T-cell (primary cell): ENCODE measurements at regions not wholly inside any gene's neighbourhood (a gene's known extent, or its start where the extent isn't known, plus 50 kb on each side); places are given as distances from the start of the nearest gene placed in this dataset.
A peak's percentile ranks its signal among the peaks of the same experiment; 100 is the strongest.

Experiments used
- ATAC-seq, 4 experiments: fragments of 200-7000 bp in 3 of 4; fragments of 150-1000 bp in 1 of 4; cut with Tn5 transposase; replicated peaks in 1 of 4; 1 replicate in 3 of 4; 2 replicates in 1 of 4; pipeline ENCODE4 v1.10.0; 2021; ENCODE audit warnings: moderate library complexity in 3 of 4, mild to moderate bottlenecking in 2 of 4, moderate number of reproducible peaks in 1 of 4
- CTCF ChIA-PET, 2 donors: fragments of 300-600 bp; sonication (Branson Sonifier 250); formaldehyde crosslinking; loops; one replicate each; lab custom pipeline; 2022; ENCODE audit warnings: antibody characterized with exemption in 2 of 2; lab: Charles Lee
- POLR2A ChIA-PET, 2 donors: fragments of 300-600 bp; sonication (Branson Sonifier 250); formaldehyde crosslinking; loops; one replicate each; lab custom pipeline; 2022; ENCODE audit warnings: antibody characterized with exemption in 2 of 2; lab: Charles Lee
- DNase-seq, 35 experiments: peaks; one replicate each; pipeline versions ENCODE4 v3.0.0 to v3.0.0-alpha.2; 2013 to 2023
- H3K27ac ChIP-seq: one replicate; pipeline ENCODE4 v1.5.1; 2013; ENCODE audit warnings: low read length
- H3K27me3 ChIP-seq, 2 experiments: replicated peaks in 1 of 2; 1 replicate in 1 of 2; 2 replicates in 1 of 2; pipeline versions ENCODE4 v1.6.1 to v1.7.0; 2013; ENCODE audit warnings: low read length in 1 of 2, mixed read lengths in 1 of 2; ENCODE audit not compliant: control insufficient read depth in 2 of 2, insufficient read depth in 2 of 2; ENCODE audit errors: extremely low read depth in 1 of 2
- H3K36me3 ChIP-seq, 2 donors: 1 replicate in 1 of 2; 2 replicates in 1 of 2; pipeline versions ENCODE4 v1.6.1 to v1.7.0; 2013; ENCODE audit warnings: low read length in 1 of 2; ENCODE audit not compliant: control insufficient read depth in 2 of 2, insufficient read depth in 1 of 2; ENCODE audit errors: extremely low read depth in 1 of 2
- H3K4me1 ChIP-seq, 2 experiments: 1 replicate in 1 of 2; 2 replicates in 1 of 2; pipeline versions ENCODE4 v1.6.1 to v1.7.0; 2013; ENCODE audit warnings: low read length in 2 of 2, mixed read lengths in 1 of 2; ENCODE audit not compliant: insufficient read depth in 2 of 2, control insufficient read depth in 1 of 2; ENCODE audit errors: extremely low read depth in 1 of 2
- H3K4me3 ChIP-seq, 2 donors: 1 replicate in 1 of 2; 2 replicates in 1 of 2; pipeline versions ENCODE4 v1.5.1 to v1.7.0; 2013; ENCODE audit warnings: mild to moderate bottlenecking in 2 of 2, low read length in 1 of 2, moderate library complexity in 1 of 2; ENCODE audit not compliant: control insufficient read depth in 1 of 2; ENCODE audit errors: extremely low read depth in 1 of 2
- H3K9me3 ChIP-seq: 2 replicates; pipeline ENCODE4 v1.7.0; 2013
- H3K27ac Mint-ChIP-seq, 2 donors: one replicate each; pipeline ENCODE4 v1.8.0; 2020 to 2021; ENCODE audit warnings: mild to moderate bottlenecking in 2 of 2, mixed read lengths in 2 of 2
- H3K27me3 Mint-ChIP-seq, 2 donors: one replicate each; pipeline ENCODE4 v1.8.0; 2021 to 2022; ENCODE audit warnings: mixed read lengths in 2 of 2
- H3K36me3 Mint-ChIP-seq: one replicate; pipeline ENCODE4 v1.8.0; 2021; ENCODE audit warnings: mixed read lengths
- H3K4me1 Mint-ChIP-seq, 3 donors: one replicate each; pipeline ENCODE4 v1.8.0; 2020 to 2022; ENCODE audit warnings: mixed read lengths in 3 of 3, mild to moderate bottlenecking in 1 of 3
- H3K4me3 Mint-ChIP-seq, 3 donors: one replicate each; pipeline ENCODE4 v1.8.0; 2020 to 2022; ENCODE audit warnings: mild to moderate bottlenecking in 3 of 3, mixed read lengths in 3 of 3, moderate library complexity in 3 of 3
- H3K9me3 Mint-ChIP-seq, 3 donors: one replicate each; pipeline ENCODE4 v1.8.0; 2020 to 2022; ENCODE audit warnings: mixed read lengths in 3 of 3
- WGBS: methylation state at CpG from one replicate; pipeline ENCODE4 v1.1.5; 2013; ENCODE audit warnings: missing lambda C conversion rate; ENCODE audit not compliant: insufficient coverage; 5-methylcytosine and 5-hydroxymethylcytosine counted together

DNA sequence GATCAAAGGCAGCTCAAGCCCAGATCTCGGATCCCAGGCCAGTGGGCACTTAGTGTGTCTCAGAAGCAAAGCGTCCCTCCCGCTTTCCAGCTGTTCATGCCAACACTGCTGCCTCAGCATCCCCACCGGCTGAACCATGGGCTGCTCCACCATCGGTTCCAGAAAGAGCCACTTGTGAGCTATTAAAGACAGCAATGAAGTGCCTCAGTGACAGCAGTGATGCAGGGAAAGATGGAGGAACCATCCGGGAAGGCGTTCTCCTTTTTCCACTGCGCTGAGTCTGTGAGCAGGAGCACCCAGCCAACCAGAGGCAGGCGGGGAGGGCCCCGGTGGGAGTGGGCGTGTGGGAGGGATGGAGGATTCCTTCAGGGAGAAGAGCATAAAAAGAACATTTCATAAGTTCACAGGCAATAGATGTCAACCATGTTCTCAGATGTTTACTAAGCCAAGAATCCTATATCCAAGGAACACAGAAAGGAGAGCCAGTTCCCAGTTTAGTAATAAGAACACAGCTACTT, 96.2 kb upstream of the MKI67 start:
- ATAC-seq = no peak
- Mint-ChIP-seq H3K4me3 (peak overlapping the region in 1 of 3 donors; percentile 66), H3K36me3 (no peaks in the 10 kb centered on the region), H3K27me3 (peaks cover 4 to 34% of the 10 kb centered on the region in 2 donors), H3K27ac (no peak overlapping the region), H3K4me1 (peaks cover 0 to 16% (median 10%) of the 10 kb centered on the region in 3 donors), H3K9me3 (peaks cover 0 to 3% (median 0%) of the 10 kb centered on the region in 3 donors)
- Histone ChIP-seq H3K4me3 (no peak overlapping the region), H3K9me3 (no peaks in the 10 kb centered on the region), H3K36me3 (no peaks in the 10 kb centered on the region), H3K4me1 (peaks cover 6% of the 10 kb centered on the region in 2 experiments), H3K27ac (no peak overlapping the region), H3K27me3 (peaks cover 0 to 8% of the 10 kb centered on the region in 2 experiments)
- CTCF ChIA-PET = interaction anchor here in 1 of 2 donors (0.9 kb wide), 1 partner anchor 10 kb away, joined by 3 read pairs; no protein-coding TSS in a partner anchor
- DNase-seq = no peak
- 90% methylated on average over 7 of the region's 11 CpGs for WGBS
- POLR2A ChIA-PET = no interaction called here

DNA sequence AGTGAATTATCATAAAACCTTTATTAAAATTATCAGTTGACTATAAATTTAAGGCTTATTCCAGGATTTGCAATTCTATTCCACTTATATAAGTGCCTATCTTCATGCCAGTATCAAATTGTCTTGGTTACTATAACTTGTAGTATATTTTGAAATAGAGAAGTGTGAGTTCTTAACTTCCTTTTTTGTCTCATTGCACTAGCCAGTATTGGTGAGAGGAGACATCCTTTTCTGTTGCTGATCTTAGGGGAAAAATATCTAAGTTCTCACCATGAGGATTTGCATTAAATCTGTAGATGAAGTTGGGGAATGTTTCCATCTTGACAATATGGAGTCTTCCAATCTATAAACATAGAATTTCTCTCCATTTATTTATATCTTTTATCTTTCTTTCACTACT, 104.2 kb upstream of the MKI67 start:
- Mint-ChIP-seq H3K27me3 (peaks cover 3 to 21% of the 10 kb centered on the region in 2 donors), H3K36me3 (peaks cover 14% of the 10 kb centered on the region), H3K27ac (no peak overlapping the region), H3K9me3 (peaks cover 10 to 13% (median 12%) of the 10 kb centered on the region in 3 donors), H3K4me3 (no peak overlapping the region), H3K4me1 (no peaks in the 10 kb centered on the region)
- Histone ChIP-seq H3K9me3 (no peaks in the 10 kb centered on the region), H3K4me1 (no peaks in the 10 kb centered on the region), H3K36me3 (no peaks in the 10 kb centered on the region), H3K27ac (no peak overlapping the region), H3K4me3 (no peak overlapping the region), H3K27me3 (peaks cover 0 to 11% of the 10 kb centered on the region in 2 experiments)
- ATAC-seq (no peak), DNase-seq (no peak)
- ChIA-PET POLR2A (interaction anchor here in 1 of 2 donors (0.6 kb wide), 1 partner anchor 178 kb away, joined by 7 read pairs; no protein-coding TSS in a partner anchor), CTCF (no interaction called here)

- Mint-ChIP-seq H3K4me3 (no peak overlapping the region), H3K27me3 (peaks cover 3 to 6% of the 10 kb centered on the region in 2 donors), H3K4me1 (no peaks in the 10 kb centered on the region), H3K9me3 (peaks cover 10 to 13% (median 12%) of the 10 kb centered on the region in 3 donors), H3K36me3 (peaks cover 14% of the 10 kb centered on the region), H3K27ac (no peak overlapping the region)
- no peak overlapping the region for H3K27ac ChIP-seq
- no peaks in the 10 kb centered on the region for H3K9me3 ChIP-seq
- no peak for DNase-seq
- ATAC-seq = no peak
- H3K4me3 ChIP-seq = no peak overlapping the region
- peaks cover 0 to 19% of the 10 kb centered on the region in 2 experiments for H3K27me3 ChIP-seq
- WGBS = 83% methylated on average over 2 of the region's 2 CpGs
- H3K4me1 ChIP-seq = no peaks in the 10 kb centered on the region
- no peaks in the 10 kb centered on the region for H3K36me3 ChIP-seq
- POLR2A ChIA-PET = no interaction called here
- CTCF ChIA-PET = no interaction called here
Measured at GRCh38 chr10:128233422-128233821, 107.2 kb upstream of the MKI67 start.

DNA sequence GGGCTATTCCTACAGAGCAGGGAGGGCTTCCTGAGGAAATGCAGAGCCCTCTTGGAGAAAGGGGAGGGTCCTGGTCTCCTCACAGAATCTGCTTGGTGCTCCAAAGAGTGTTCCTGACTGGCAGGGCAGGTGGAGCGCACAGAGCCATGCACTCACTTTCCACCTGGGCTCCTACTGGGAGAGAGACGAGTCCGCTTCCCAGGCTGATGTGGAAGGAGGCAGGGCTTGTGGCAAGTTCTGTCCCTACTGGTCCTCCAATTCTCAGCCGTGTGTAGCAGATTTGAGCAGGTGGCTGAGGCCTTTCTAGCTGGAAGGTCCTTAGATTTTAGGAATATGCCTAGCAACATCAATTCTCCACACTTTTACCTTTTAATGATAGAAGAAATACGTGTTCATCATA, 111.5 kb upstream of the MKI67 start:
- no peak for DNase-seq
- H3K27me3 Mint-ChIP-seq = peaks cover 0 to 3% of the 10 kb centered on the region in 2 donors

DNA sequence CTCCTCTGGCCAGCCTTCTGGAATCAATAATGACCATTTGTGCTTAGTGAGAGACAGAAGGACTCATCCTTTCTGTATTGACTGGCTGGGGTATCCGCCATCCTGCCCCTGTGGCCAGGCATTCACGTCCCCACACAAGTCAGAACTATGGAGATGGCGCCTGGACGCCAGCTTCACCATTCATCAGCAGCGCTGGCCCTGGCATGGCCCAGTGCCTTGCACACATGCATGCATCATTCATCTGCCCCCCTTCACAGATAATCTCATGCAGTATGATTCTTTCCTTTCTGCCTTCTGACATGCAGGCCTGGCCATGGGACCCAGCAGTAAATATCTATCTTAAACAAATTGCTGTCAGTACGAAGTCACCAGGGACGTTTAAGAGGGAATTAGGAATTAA, 114.8 kb upstream of the MKI67 start:
- no peak overlapping the region for H3K4me3 ChIP-seq
- no peak overlapping the region for H3K27ac ChIP-seq
- no peaks in the 10 kb centered on the region for H3K9me3 ChIP-seq
- DNase-seq (no peak), ATAC-seq (no peak)
- Mint-ChIP-seq H3K4me1 (no peaks in the 10 kb centered on the region), H3K9me3 (no peaks in the 10 kb centered on the region), H3K36me3 (no peaks in the 10 kb centered on the region), H3K27me3 (no peaks in the 10 kb centered on the region), H3K27ac (no peak overlapping the region), H3K4me3 (no peak overlapping the region)
- peaks cover 0 to 7% of the 10 kb centered on the region in 2 experiments for H3K27me3 ChIP-seq
- no peaks in the 10 kb centered on the region for H3K36me3 ChIP-seq
- POLR2A ChIA-PET = no interaction called here
- no peaks in the 10 kb centered on the region for H3K4me1 ChIP-seq
- 78% methylated on average over 5 of the region's 7 CpGs for WGBS
- CTCF ChIA-PET = no interaction called here

More for the DNA sequence above, 111.5 kb upstream of the MKI67 start:
- H3K27ac ChIP-seq = no peak overlapping the region
- ChIA-PET CTCF (no interaction called here), POLR2A (no interaction called here)
- H3K9me3 Mint-ChIP-seq = peaks cover 10 to 13% (median 12%) of the 10 kb centered on the region in 3 donors
- peaks cover 0 to 12% of the 10 kb centered on the region in 2 experiments for H3K27me3 ChIP-seq
- no peaks in the 10 kb centered on the region for H3K4me1 Mint-ChIP-seq
- 90% methylated on average over 3 of the region's 5 CpGs for WGBS
- no peaks in the 10 kb centered on the region for H3K36me3 ChIP-seq
- H3K27ac Mint-ChIP-seq = no peak overlapping the region
- no peak overlapping the region for H3K4me3 Mint-ChIP-seq
- peaks cover 14% of the 10 kb centered on the region for H3K36me3 Mint-ChIP-seq
- H3K4me1 ChIP-seq = no peaks in the 10 kb centered on the region
- no peaks in the 10 kb centered on the region for H3K9me3 ChIP-seq
- H3K4me3 ChIP-seq = no peak overlapping the region
- ATAC-seq = no peak

DNA sequence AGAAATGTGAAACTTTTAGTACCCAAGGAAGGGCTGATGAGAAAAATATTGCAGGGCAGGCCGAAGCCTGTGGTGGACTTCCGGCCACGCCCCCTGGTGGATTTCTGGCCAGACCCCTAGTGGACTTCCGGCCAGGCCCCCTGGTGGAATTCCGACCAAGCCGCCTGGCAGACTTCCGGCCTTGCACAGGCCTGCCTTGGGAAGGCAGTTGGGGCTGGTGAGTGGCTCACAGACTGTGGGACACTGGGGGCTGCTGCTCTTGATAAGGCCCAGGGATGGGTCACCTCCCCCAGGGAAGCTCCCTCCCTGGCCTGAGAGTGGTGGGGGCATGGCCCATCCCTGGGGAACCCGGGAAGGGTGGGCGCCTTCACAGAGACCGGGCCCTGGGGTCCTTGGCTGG, 116.4 kb upstream of the MKI67 start:
- no peak overlapping the region for H3K27ac ChIP-seq
- H3K27me3 Mint-ChIP-seq = no peaks in the 10 kb centered on the region
- no peak overlapping the region for H3K4me3 ChIP-seq
- H3K36me3 ChIP-seq = no peaks in the 10 kb centered on the region
- ATAC-seq (no peak), DNase-seq (no peak)
- H3K27me3 ChIP-seq = peaks cover 0 to 10% of the 10 kb centered on the region in 2 experiments
- no peak overlapping the region for H3K27ac Mint-ChIP-seq
- POLR2A ChIA-PET = no interaction called here
- no peaks in the 10 kb centered on the region for H3K4me1 Mint-ChIP-seq
- CTCF ChIA-PET = no interaction called here
- H3K9me3 Mint-ChIP-seq = no peaks in the 10 kb centered on the region
- H3K4me3 Mint-ChIP-seq = no peak overlapping the region
- no peaks in the 10 kb centered on the region for H3K9me3 ChIP-seq
- H3K36me3 Mint-ChIP-seq = no peaks in the 10 kb centered on the region
- 99% methylated on average over 7 of the region's 10 CpGs for WGBS
- H3K4me1 ChIP-seq = no peaks in the 10 kb centered on the region
